AG08395 (cell line): ENCODE measurements at regions not wholly inside any gene's neighbourhood (a gene's known extent, or its start where the extent isn't known, plus 50 kb on each side); places are given as distances from the start of the nearest gene placed in this dataset.
"Not testable (repeated sequence)": the region's sequence is repeated elsewhere in the genome, so short reads cannot be mapped to it uniquely, and the experiment has no call there.

ENCODE experiments used
- DNase-seq: peaks from one replicate; pipeline ENCODE4 v3.0.0; 2012; ENCODE audit warnings: mixed read lengths, low spot score

DNA sequence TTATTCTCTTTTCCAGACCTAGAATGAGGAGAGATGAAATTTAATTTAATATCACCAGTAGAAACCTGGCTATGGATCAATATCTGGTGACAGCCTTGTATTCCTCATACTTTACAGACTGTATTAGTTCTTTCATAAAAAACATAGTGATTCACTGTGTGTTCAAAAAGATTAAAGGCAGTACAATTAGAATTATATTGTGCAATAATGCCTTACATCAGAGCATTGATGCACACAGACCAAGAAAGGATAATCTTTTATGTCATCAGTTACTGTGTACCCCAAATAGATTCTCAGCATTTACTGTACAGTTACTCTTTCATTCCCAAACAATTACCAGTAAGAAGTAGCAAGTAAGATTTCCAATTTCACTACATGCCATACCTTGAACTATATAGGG, 260.5 kb upstream of the ANXA10 start:
- DNase-seq: no peak

DNA sequence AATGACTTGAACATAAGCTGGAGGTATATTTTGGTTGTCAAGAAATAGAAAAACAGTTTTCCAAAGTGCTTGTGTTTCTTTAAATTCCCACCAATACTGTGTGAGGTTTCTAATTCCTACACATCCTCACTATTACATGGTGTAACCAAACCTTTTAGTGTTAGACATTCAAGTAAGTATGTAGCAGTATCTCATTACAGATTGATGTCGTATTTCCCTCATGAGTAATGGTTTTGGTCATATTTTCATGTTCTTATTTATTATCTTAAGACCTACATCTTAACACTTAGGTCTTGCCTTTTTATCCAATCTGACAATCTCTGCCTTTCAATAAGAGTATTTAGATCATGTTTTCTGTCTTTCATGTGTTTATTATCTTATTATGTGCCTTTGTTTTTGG, 253.7 kb upstream of the ANXA10 start:
- DNase-seq: no peak

DNA sequence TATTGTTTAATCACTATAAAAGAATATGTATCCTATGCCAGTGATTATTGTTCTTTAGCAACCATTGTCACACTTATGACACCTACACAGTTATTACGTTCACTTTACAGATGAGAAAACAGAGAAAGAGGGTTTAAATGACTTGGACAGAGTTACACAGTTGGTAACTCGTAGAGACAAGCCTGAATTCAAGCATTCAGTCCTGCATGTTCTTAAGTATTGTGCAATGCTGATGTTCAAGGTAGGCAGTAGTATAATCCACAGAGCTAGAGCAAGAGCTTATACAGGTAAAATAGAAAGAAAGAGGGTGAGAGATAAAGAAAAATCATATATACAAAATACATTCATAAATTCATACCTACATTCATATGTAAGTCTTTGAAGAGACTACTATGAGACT, 249.8 kb upstream of the ANXA10 start:
- DNase-seq: no peak

DNA sequence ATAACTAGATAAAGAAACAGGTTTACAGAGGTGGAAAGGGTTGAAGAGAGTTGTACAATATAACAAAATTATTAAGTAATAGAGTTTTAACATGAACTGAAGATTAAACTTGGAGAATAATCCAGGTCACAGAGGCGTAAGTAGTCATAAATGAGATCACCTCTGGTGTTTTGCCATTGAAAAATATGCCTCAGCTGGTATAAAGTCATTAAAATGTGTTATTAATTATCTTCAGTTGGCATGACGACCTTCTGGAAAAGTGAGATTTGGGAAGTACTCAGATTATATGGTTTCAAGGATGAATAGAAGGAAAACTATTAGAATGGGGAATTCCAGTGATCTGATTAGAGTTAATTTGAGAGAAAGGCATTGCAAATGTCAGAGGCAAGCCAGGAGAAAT, 237.5 kb upstream of the ANXA10 start:
- DNase-seq: no peak

DNA sequence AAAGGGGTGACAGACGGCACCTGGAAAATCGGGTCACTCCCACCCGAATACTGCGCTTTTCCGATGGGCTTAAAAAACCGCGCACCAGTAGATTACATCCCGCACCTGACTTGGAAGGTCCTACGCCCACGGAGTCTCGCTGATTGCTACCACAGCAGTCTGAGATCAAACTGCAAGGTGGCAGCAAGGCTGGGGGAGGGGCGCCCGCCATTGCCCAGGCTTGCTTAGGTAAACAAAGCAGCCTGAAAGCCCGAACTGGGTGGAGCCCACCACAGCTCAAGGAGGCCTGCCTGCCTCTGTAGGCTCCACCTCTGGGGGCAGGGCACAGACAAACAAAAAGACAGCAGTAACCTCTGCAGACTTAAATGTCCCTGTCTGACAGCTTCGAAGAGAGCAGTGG, 234.2 kb upstream of the ANXA10 start:
- DNase-seq: not testable (repeated sequence)

DNA sequence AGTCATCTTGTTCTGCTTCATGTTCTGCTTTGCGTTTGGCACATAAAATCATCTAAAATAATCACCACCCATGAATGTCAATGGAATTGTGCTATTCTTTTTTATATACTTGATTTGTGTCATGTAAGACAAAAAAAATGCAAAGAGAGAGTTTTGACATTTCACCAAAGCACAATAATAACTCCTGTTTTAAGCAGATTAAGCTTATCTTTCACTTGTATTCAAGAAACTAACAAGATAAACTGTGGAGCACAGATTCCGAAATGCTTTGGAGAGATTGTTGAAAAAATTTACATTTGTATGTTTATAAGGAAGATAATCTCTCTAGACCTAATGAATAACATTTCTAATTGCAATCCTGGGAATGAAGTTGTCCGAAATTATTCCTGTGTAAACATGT, 225.1 kb upstream of the ANXA10 start:
- DNase-seq: no peak

DNA sequence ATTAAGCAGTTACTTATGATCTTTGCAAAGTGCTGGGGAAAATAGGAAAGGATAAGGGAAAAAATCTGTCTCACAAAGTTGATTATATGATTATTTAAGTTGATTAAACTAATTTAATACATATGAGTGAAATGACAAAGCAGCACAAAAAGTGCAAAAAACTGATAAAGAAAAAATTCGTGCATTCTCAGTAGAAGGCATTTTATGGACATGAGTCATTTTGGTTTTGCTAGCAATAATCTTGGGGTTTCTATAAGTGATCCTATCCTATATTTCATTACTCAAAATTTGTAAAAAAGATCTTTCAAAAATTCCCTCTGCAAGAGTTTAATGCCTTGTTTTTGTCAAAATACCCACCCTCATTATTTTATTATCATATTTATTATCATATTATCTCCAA, 224.2 kb upstream of the ANXA10 start:
- DNase-seq: no peak

DNA sequence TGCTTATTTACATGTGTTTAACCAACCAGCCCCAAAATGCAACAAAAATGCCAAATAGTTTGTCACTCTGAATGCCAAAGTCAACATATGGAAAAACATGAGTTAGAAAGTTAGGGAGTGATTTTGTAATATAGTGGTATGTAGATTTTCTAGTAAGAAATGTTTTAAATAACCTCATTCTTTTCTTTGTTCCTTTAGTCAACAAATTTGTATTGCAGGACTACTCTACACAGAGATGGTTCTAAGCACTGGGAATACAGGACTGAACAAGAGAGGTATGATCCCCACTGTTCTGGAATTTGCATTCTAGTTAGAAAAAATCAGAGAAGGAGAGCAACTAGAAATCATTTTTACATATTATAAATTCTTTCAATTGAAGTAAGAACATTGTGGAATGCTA, 218.8 kb upstream of the ANXA10 start:
- no peak for DNase-seq

DNA sequence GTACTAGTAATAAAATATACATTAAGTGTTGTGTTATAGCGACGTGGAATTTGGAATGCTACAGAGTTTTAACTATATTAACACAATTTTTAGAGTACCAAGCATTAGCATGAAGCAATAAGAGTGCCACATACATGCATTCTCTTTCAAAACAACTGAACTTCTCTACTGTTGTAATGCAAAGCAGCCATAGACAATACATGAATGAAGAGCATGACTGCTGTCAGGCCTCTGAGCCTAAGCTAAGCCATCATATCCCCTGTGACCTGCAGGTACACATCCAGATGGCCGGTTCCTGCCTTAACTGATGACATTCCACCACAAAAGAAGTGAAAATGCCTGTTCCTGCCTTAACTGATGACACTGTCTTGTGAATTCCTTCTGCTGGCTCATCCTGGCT, 216.2 kb upstream of the ANXA10 start:
- not testable (repeated sequence) for DNase-seq

DNA sequence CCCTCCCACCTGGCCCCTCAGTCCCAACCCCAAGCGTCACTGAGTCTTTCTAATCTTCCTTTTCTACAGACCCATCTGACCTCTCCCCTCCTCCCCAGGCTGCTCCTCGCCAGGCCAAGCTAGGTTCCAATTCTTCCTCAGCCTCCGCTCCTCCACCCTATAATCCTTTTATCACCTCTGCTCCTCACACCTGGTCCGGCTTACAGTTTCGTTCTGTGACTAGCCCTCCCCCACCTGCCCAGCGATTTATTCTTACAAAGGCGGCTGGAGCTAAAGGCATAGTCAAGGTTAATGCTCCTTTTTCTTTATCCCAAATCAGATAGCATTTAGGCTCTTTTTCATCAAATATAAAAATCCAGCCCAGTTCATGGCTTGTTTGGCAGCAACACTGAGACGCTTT, 214.5 kb upstream of the ANXA10 start:
- DNase-seq: not testable (repeated sequence)

DNA sequence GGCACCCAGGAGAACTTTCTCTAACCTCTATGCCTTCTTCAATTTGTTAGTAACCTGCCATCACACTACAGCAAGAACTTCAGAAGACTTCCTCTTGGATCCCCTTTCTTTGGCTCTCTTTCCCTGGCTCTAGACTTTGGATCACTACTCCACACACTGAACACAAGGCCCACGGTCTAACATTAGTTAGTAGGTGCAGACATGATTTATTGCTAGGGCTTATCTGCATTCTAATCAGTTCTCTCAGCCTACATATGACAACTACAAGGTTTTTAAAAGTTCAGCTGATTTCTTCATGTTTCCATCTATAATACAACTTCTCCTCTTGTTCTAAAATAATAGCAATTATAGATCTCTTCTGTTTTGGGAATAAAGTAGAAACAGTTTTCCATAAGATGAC, 209.1 kb upstream of the ANXA10 start:
- no peak for DNase-seq

DNA sequence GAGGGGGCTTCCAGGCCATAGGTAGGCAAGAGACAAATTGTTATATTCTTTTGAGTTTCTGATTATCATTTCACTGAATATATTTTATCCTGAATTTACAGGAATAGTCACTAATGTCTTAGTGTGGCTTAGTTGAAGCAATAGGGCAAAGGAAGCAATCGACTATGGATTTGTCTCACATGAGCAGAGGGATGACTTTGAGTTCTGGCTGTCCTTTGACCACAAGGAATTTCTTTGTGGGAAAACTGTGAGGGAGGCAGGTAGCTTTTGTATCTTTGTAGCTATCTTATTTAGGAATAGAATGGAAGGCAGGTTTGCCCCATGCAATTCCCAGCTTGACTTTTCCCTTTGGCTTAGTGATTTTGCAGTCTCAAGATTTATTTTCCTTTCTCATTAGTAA, 207.3 kb upstream of the ANXA10 start:
- DNase-seq: no peak

DNA sequence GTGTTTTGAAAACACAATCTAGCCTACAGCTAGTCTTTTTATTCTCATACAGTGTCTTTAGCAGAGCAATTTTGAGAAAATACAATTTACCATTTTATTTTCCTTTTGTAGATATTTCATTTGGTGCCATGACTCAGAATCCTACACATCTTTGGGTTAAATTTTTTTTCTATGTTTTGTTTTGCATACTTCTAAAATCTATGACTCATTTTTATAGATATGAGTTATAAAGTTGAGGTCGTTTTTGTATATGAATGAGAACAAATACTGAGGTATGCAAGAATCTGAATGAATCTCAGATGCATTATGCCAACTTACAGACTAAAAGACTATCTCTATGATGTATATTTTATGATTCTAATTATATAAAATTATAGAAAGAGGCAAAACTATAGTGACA, 206.5 kb upstream of the ANXA10 start:
- DNase-seq: no peak

DNA sequence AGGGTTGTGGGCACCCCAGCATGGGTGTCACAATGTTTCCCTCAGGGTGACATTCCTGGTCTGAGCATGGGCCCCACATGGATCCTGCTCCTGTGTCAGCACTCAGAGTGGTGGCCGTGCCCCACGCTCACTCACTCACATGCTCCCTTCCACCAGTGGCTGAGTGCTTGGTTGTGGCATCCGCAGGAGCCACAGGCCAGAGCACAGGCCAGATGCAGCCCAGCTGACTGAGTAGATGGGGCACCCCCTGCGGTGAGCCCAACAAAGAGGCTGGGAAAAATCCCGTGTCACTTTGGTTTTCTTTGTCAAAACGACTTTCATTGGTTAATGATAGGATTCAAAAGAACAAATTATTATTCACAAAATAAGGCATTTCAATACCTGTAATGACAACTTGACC, 204.6 kb upstream of the ANXA10 start:
- DNase-seq: no peak

DNA sequence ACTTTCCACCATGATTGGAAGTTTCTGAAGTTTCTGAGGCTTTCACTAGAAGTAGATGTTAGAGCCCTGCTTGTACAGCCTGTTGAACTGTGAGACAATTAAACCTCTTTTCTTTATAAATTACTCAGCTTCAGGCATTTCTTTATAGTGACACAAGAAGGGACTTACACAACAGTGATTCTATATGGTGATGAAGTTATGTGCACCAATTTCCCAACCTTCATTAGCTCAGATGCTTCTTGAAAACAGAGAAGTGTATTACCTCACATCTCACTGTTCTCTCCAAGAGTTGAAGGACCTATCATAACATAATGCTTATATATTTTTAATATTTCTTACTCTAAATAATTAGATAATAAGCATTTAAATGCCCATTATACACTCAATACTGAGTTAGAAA, 202.1 kb upstream of the ANXA10 start:
- DNase-seq: no peak

DNA sequence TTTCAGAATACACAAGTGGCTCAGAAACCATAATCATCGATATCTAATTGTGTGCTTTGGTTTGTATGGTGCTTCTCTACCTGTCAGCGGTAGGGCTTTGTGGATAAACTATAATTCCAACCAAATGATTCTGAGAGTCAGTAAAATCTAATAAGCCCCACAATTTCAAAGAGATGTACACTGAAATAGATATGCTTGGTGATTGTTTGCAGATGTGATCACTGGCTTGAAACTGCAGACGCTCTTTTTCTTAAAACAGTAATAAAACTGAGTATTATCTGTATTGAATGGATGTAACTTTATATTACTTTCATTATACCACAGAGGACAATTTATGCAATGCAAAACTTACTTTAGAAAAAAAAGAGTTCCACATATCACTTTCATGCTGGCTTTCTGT, 198.8 kb upstream of the ANXA10 start:
- no peak for DNase-seq

DNA sequence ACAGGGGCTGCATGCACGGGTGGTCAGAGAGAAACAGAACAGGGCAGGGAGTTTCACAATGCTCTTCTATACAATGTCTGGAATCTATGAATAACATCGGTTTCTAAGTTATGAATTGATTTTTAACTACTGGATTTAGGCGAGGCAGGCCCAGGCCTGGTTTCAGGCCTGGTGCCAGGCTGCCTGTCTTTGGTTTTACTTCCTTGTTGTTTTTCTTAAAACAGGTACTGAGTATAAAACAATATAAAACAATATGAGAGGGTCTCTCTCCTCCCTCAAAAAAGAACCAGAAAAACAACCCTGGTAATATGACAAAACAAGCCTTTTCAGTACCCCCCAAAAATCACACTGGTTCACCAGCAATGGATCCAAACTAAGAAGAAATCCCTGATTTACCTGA, 196.1 kb upstream of the ANXA10 start:
- not testable (repeated sequence) for DNase-seq

DNA sequence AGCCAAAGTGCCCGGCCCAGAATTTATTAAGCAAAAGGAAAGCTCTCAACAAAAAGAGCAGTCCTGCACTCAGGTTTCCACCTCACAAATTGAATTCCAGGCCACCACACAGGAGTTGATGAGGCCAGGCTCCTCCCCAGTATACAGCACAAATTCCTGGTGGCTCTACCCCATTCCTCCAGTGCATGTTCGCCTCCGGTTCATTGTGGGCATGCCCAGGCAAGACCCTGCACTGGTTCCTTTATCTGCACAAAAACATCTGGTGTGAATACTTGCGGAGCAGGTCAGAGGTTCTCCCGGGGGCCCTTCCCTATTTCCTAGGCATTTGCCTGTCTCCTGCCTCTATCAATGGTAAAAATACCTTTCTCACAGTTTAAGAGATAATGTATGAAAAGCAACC, 195.2 kb upstream of the ANXA10 start:
- peak; percentile 1 for DNase-seq

DNA sequence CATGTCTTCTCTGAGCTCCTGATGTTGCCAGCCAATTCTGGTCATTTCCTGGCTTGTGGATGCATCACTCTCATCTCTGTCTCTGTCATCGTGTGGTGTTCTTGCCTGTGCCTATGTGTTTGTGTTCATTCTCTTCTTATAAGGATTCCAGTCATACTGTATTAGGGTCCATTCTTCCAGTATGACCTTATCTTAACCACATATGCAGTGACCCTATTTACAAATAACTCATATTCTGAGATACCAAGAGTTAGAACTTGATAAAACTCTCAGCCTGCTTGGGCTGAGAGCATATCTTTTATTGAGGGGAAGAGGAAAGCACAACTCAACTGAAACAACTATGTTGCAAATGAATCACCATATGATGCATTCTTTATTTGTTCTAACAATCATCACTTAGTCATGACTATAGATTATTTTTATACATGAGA, 189.0 kb upstream of the ANXA10 start:
- no peak for DNase-seq

DNA sequence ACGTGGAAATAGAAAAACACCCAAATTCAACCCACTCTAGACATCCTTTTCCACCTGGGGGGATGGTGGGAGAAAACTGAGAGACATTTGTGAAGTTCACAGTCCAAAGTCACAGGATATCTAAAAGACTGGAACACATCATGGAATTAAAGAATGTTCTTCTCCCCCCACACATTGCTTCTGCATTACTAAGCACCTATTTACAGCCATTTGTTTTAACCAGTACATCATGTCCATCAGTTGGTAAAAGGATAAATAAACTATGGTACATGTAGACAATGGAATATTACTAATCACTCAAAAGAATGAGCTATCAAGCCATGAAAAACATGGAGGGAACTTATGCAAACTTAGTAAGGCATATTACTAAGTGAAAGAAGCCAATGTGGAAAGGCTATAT, 185.5 kb upstream of the ANXA10 start:
- no peak for DNase-seq

DNA sequence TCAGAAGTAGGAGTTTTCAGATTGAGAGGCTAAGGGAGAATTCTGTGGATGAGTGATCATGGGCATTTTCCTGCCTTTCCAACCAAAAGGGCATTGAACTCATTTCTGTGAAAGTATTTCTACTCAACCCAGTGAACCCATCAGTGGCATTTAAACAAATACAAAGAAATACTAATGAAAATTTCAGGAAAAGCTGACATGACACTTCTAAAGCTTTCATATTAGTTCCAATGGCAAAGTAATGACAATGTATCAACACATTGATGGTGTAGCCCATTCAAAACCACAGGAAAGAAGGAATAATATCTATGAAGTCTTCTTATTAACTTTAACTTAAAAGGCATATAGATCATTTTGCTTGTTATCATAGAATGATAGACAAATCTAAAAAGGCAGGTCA, 183.5 kb upstream of the ANXA10 start:
- no peak for DNase-seq

DNA sequence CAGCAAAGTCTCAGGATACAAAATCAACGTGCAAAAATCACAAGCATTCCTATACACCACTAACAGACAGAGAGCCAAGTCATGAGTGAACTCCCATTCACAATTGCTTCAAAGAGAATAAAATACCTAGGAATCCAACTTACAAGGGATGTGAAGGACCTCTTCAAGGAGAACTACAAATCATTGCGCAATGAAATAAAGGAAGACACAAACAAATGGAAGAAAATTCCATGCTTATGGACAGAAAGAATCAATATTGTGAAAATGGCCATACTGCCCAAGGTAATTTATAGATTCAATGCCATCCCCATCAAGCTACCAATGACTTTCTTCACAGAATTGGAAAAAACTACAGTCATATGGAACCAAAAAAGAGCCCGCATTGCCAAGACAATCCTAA, 179.8 kb upstream of the ANXA10 start:
- DNase-seq: not testable (repeated sequence)

DNA sequence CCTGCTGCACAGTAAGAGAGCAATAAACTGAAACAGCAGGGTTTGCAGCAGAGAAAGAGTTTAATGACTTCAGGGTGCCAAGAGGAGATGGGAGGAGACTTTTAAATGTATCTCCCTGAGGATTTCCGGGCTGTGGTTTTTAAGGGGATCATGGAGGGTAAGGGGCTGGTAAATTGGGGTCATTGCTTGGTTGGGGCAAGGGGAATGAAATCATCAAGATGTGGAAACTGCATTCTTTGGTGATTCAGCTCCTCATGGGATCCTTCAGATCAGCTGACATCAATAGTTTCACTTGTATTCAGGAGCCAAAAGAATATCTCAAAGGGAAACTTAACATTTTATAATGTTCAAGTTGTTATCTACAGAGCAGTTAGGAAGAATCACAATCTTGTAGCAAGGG, 174.3 kb upstream of the ANXA10 start:
- no peak for DNase-seq

DNA sequence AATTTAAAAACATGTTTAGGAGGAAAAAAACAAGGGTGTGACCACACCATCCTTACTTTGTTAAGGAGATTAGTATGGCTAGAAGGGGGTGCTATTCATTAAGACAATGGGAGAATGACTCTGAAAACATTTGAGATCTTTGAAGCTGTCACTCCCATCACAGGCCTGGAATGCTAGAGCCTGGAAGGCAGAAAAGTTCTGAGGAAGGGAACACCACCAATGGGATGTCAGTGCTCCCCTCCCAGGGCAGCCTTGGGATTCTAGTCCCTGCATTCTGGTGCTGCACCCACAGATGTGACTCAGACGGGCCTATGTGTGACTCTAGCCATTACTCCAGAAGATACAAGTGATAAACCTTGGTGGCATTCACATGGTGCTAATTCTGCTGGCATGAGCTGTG, 162.2 kb upstream of the ANXA10 start:
- no peak for DNase-seq

DNA sequence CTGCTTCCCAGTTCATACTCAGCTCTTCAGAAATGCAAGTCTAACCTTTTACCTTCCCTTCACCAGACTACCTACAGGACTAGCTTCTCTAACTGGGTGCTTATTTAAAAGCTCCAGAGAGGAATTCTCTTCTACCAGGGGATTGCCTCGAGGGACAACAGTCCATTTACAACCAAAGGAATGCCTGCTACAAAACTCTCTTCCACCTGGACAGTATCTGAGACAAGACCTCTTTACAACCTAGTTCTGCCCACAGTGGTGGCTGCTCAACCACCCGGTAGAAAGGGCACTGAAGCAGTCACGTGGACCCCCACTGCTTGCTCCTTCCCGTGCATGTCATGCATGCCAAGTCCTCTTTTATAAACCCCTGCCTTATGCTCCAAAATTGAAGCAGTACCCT, 158.1 kb upstream of the ANXA10 start:
- no peak for DNase-seq
